ENCODE measurements at regions not wholly inside any gene's neighbourhood (a gene's known extent, or its start where the extent isn't known, plus 50 kb on each side); places are given as distances from the start of the nearest gene placed in this dataset.

- no peak for DNase-seq
Measured at GRCh38 chr6:164911151-164911550, 398.3 kb downstream of the C6orf118 start.

GRCh38 chr6:164906766-164907165 is 402.6 kb downstream of the C6orf118 start:
- DNase-seq = no peak

GRCh38 chr6:164905311-164905710 is 404.1 kb downstream of the C6orf118 start:
- DNase-seq = no peak

GRCh38 chr6:164898412-164898811 is 411.0 kb downstream of the C6orf118 start:
- DNase-seq = no peak

- no peak for DNase-seq
Measured at GRCh38 chr6:164897523-164898235, 411.7 kb downstream of the C6orf118 start.

- no peak for DNase-seq
Measured at GRCh38 chr6:164889980-164890379, 419.4 kb downstream of the C6orf118 start.

DNA sequence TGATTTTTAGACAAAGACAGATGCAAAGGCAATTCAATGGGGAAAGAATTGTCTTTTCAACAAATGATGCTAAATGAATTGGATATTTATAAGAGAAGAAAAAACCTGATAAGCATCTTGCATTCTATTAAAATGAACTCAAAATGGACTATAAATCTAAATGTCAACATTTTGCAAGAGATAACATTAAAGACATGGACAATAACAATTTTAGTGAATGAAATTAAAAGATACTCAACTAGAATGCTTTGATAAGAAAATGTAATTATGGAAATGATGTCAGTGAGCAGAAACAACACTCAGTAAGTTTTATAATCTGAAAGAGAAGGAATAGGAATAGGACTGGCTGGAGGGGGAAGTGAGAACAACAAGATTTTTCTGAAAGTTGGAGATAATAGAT is 421.7 kb downstream of the C6orf118 start:
- no peak for DNase-seq

- DNase-seq = no peak
Measured at GRCh38 chr6:164882236-164882635, 427.2 kb downstream of the C6orf118 start.

GRCh38 chr6:164871783-164872182 is 437.6 kb downstream of the C6orf118 start:
- DNase-seq = no peak

- DNase-seq = no peak
Measured at GRCh38 chr6:164870164-164870563, 439.2 kb downstream of the C6orf118 start.

DNA sequence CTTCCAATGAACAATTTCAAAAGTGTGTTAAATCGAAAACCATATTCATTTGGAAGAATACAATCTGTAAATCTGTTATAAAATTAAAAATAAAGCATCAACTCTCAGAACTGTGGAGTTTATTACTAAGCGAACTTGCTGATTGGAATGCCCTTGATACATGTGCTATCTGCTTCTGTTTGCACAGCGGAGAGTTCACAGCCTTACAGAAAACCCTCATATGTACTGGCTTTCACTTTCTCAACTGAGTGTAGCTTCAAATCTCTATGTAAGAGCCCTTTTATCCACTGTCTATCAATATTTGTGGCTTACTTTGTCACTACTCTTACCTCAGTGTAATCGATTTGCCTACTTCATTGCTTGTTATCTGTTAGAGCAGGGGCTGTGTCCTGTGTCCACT is 447.4 kb downstream of the C6orf118 start:
- DNase-seq = no peak

GRCh38 chr6:164859816-164860215 is 449.6 kb downstream of the C6orf118 start:
- DNase-seq = no peak

DNA sequence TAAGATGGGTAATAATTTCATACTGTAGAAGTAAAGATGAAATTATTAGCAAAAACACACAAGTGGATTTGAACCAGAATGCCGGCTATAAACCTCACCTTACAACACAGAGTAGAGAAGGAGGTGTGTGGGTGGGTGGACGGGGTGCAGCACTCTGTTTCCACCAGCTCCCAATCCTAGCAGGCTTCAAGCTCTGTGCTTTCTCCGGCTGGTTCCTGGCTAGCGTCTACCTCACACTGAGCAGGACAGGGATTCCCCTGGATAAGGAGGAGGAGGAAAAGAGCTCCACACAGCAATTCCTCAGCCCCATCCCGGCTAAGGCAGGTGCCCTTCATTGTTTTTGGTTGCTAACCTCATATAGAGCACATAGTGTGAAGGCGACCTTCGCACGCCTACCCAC is 453.3 kb downstream of the C6orf118 start:
- no peak for DNase-seq

DNA sequence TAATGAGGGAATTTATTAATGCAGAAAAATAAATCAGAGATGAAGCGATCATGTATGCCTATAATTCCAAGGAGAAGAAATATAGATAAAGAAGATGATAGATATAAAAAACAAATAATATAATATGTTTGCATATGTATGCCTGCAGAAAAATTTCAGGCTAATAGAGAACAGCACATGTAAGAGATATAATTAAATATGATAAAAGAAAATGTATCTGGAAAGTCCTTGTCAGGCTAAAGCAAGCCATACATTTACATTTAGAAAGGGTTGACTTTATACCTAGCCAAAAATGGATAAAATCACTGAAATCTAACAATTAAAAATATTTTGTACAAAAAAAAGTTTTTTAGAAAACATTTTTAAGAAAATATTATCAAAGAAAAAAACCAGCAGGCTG is 454.1 kb downstream of the C6orf118 start:
- no peak for DNase-seq

DNA sequence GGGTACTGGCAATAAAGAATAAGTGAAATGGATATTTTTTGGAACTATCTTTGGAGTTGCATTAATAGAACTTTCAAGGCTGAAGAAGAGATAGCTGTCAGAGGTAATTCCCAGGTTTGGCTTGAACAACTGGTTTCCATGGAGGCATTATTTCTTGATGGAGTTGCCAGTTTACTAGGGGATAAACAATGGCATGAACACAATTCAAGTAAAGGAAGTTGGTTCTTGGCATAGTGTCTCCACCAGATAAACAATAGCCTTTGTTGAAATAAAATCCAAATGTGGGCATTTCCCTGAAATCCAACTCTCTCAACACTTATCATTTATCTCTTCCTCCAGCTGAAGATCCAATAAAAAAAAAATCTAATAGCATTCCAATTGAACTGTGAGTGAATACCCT is 454.9 kb downstream of the C6orf118 start:
- DNase-seq = no peak

- DNase-seq = no peak
Measured at GRCh38 chr6:164845773-164846172, 463.6 kb downstream of the C6orf118 start.

DNA sequence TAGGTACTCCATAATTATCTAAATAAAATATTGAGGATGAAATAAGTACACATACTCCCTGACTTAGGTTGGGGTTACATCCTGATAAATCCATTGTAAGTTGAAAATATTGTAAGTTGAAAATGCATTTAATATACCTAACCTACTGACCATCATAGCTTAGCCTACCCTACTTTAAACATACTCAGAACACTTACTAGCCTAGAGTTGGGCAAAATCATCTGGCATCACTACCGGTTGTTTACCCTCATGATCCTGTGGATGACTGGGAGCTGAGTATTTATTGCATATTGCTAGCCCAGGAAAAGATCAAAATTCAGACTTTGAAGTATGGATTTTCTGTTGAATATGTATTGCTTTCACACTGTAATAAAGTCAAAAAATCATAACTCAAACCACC is 467.3 kb downstream of the C6orf118 start:
- DNase-seq = no peak

DNA sequence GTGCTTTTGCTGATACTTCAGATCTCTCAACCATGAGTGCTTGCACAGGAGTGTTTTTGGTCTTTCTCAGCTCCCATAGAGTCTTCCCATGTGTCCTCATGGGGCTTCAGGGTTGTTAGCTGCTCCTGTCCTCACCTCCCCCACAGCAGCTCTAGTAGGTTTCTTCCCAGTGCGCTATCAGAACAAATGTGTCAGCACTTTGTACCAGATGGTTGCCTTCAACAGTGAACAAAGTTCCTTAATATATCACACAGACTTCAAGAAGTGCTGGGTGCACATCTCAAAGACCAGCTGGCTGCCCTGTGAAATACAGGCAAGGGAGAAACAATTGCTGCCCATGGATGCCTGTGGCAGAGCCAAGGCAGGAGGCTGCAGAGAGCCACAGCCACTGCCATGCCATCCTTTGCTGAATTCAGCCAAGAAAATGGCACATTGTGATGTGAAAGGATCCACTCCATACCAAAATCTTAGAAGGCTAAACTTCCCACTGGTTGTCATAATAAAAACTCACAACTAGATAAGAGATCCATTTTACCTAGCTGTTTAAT is 471.3 kb downstream of the C6orf118 start:
- no peak for DNase-seq

- no peak for DNase-seq
Measured at GRCh38 chr6:164836486-164836885, 472.9 kb downstream of the C6orf118 start.

DNA sequence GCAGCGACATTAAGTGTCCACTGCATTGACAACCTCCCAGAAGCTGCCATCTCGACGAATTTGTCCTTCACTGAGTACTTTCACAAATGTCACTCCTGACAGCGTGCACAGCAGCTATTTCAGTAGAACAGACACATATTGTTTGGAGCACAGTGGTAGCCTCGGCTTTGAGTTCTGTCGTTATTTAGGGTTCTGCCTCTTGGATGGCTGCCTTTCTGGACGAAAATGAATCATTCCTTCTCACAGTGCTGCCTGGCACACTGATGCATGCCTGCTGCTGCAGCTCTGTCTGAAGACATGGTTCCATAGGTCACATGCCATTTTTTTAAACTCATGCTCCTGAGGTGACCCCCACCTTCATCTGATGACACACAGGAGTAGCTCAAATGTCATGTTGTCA is 477.0 kb downstream of the C6orf118 start:
- no peak for DNase-seq

GRCh38 chr6:164827537-164827936 is 481.9 kb downstream of the C6orf118 start:
- no peak for DNase-seq

GRCh38 chr6:164826831-164827468 is 482.5 kb downstream of the C6orf118 start:
- no peak for DNase-seq

DNA sequence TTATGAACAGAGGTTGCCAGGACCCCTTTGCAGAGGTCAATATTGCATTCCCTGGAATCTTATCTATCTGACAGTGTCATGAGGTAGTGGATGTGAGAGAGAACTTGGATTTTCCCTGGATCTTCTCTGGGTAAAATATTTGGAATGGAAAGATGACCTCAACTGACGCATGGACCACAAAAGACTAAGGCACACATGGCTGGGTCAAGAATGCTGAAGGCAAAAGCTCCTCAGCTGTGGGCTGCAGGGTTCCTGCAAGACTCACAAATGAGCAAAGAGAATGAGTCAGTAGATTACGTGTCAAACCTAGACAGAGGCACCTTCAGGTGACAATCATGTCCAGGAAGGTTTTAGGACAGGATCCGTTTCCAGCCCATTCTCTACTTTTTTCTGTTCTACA is 484.0 kb downstream of the C6orf118 start:
- DNase-seq = no peak

GRCh38 chr6:164817662-164818061 is 491.7 kb downstream of the C6orf118 start:
- DNase-seq = no peak

- no peak for DNase-seq
Measured at GRCh38 chr6:164812706-164813105, 496.7 kb downstream of the C6orf118 start.
